NCI-H2029 (cell line): ENCODE measurements at regions not wholly inside any gene's neighbourhood (a gene's known extent, or its start where the extent isn't known, plus 50 kb on each side); places are given as distances from the start of the nearest gene placed in this dataset.

Source experiments
- DNase-seq: peaks from one replicate; lab custom pipeline; 2025; lab: John Stamatoyannopoulos, UW

DNA sequence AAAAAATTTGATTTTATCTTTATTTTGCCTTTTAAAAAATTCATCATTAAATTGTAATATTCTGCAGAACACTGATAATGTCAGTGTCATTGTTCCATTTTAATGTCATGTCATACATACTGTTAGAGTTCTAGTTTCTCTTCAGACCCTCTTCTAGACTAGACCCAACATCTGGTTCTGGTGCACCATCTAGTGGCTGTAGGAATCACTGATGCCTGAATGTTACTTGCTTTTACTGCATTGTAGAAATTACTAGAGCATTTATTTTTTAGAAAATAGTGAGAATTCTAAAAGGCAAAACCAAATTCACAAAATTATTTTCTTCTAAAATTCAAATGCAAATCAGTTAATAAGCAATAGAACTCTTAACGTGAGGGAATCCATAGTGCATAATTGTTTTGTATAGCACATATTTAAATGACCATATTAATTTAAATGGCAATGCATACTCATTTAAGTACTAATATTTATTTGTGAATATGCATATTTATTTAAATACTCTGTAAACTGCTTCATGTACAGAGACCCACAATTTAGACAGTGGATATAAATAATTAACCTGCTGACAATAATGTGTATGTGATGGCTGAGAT lies 425.7 kb downstream of the KLF12 start:
- DNase-seq = peak; percentile 27

DNA sequence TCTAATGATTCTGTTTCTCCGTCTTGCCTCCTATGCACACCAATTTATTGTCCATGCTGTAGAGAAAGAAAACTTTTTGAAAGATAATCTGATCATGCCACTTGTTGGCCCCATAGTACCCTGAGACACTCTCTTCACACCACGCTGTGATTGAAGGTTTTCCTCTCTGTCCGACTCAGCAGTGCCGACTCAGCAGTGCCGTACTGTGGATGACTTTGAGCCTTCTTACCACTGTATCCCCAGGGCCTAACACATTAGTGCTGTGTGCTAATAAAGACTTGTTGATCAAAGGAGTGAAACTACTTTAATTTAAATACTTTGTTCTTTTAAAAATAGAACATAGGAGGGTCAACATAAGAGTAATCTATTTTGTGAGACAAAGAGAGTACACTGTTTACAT lies 429.6 kb downstream of the KLF12 start:
- no peak for DNase-seq

GRCh38 chr13:73703606-73704005 lies 430.6 kb downstream of the KLF12 start:
- DNase-seq = peak; percentile 42

DNA sequence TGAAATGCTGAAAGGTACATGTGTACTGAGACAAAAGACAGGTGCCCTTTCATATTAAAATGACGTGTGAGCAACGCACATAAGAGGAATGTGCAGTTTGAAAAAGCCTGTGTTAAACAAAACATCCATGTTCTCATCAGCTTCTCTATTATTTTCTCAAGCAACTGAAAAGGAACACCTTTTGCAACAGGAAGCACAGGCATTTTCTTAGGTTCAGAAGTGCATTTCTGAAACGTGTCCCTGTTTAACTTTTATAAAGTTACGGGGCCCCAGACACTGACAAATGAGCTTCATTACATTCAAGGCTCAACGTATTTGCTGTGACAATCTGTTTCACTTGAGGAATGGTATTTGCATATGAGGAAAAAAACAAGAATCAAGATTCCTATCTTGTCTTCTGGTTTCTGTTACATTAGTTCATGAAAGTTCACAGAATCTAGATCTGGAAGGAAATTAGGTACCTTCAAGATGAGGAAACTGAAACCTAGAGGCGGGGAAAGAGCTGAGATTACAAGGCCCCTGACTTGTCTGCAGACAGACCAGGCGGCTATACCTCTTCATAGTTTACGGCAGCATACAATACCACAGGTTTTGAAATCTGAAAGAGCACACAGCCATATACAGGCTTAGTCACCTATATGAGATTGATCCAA lies 431.7 kb downstream of the KLF12 start:
- no peak for DNase-seq

DNA sequence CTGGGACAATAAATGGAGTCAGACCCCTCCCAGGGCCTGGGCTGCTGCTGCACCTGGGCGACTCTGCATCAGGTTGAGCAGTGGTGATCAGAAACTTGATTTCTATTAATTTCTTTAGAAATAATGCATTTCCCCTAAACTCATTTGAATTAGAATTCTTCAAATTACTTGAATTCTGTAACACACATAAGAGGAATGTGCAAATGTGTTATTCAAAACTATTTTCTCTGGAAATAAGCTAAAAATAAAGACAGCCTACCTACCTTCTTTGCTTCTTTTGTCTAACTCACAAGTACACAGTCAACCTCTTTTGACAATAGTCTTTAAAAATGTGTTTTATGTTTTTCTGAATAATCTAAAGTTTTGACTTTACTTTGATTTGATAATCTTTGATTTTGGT lies 433.0 kb downstream of the KLF12 start:
- DNase-seq = no peak

GRCh38 chr13:73698859-73699258 lies 435.3 kb downstream of the KLF12 start:
- DNase-seq = no peak

- DNase-seq = no peak
Measured at GRCh38 chr13:73697166-73697565, 437.0 kb downstream of the KLF12 start.

- no peak for DNase-seq
Measured at GRCh38 chr13:73696713-73697112, 437.5 kb downstream of the KLF12 start.

- no peak for DNase-seq
Measured at GRCh38 chr13:73696271-73696670, 437.9 kb downstream of the KLF12 start.

DNA sequence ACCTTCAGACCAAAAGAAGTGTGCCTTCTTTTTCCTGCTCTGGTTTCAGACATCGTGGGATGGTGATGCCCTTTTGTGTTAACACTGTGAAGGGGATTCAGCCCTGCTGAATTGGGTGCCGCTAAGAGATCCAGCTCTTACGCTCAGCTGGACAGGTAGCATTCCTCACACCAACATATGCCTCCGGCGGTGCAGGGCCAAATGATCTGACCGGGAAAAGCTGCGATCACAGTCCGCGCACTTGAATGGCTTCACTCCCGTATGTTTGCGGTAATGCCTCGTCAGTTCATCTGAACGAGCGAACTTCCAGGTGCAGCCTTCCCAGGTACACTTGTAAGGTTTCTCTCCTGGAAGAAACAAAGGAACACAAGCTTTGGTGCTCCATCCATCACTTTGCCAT lies 438.9 kb downstream of the KLF12 start:
- DNase-seq = no peak

DNA sequence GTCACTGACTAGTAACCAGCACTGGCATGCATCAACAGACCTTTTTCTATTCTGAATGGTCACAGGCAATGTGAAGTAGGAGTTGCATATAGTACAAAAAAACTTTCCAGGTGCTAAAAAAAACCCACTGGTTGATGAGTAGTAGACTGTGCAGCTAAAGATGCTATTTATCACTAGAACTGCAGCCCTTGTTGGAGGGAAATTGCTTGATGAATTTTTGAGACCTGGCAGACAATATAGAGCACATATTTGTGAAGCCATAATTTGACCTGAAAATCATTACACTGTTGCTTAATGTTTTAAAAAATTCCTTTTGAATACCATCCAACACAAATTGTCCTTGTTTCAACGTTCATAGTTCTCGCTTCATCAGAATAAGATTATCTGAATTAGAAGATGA lies 441.0 kb downstream of the KLF12 start:
- no peak for DNase-seq

- DNase-seq = no peak
Measured at GRCh38 chr13:73691891-73692290, 442.3 kb downstream of the KLF12 start.

GRCh38 chr13:73687929-73688328 lies 446.3 kb downstream of the KLF12 start:
- no peak for DNase-seq

DNA sequence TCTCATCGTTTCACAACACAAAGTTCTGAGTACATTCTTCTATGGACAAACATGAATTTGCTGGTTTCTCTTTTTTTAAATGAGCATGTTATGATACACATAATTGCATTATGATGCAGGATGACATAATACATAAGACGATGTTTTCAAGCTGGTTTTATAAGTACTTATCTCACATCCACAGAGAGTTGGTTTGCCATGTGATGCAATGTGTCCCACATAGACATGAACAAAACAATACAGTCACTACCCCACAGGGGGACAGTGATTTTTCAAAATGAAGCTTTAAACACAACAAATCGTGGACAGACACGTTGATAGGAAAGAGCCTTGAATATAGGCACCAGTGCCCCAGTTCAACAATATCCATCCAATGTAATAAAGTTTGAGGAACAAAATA lies 447.1 kb downstream of the KLF12 start:
- no peak for DNase-seq

- DNase-seq = no peak
Measured at GRCh38 chr13:73684750-73685149, 449.5 kb downstream of the KLF12 start.

DNA sequence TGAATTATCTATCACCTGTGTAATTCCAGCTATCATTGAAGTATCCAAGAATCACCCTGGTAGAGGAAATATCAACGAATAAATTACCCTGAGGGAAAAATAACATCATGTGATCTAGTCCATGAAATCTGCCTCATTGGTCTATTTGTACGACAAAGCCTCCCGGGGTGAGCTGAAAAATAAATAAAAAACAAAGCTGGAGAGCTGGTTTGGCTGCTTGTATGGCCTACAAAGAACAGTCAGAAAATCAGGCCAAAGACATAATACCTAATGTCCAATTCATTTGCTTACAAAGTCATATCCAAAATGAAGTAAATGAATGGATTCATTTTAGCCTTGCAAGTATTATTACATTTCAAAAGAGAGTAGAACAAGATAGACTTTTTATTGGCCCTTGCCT lies 449.9 kb downstream of the KLF12 start:
- no peak for DNase-seq

DNA sequence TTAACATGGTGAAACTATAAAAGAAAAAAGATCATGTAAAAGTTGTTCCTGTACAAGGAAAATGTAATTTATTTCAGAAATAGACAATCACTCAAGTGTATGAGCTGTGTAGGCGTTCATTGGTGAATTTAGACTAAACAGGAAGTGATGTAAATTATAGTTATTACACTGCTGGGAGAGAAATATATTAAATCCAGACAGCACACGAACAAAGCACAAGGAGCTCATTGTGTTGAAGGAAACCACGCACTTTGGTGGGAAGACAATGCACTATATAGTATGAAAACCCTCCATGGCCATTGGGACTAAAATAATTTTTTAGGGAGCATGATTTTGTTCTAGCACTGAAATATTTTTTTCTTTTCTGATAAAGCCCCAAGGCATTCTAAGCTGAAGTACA lies 450.5 kb downstream of the KLF12 start:
- DNase-seq = no peak

- no peak for DNase-seq
Measured at GRCh38 chr13:73681779-73682178, 452.4 kb downstream of the KLF12 start.

DNA sequence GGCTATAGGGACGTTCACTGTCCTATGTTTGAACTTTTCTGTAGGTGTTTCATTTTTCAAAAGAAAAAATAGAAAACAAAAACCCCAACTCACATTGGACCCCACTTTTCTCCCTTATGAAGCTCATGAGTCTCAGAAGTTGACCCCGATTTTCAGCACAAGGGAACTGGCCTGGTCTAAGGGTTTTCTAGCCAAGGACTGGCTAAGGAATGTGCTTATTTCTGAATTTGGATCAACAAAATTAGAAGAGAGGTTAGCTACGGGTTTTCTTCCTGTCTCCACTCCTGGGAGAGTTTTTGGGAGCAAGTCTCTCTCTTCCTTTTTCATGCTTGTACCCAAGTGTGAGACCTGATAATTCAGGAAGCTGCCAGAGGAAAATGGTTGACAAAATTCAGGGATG lies 453.2 kb downstream of the KLF12 start:
- DNase-seq = no peak

DNA sequence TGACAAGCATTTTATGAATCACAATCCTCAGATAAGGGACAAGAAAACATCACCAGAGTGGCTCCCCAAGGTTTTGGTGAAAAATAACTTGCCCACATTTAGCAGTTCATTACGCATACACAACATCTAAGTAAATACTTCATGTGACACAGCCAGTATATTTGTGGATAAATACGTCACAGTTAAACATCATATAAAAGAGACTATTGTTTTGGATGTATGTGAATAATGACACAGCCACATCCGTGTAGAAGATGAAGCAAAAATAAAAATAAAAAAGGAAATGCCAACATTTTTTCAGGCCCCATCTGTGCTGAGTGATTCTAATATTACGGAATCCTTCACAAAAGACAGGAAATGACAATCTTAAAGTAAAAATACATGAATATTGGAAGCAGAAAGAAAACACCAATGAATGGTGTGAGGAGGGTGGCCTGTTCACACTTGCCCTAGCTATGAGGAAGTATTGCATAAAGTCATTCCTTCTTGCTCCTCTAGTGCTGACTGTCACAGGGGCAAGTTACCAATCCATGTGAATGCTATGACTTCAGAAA lies 457.1 kb downstream of the KLF12 start:
- DNase-seq = no peak

GRCh38 chr13:73676550-73677047 lies 457.6 kb downstream of the KLF12 start:
- no peak for DNase-seq

GRCh38 chr13:73675821-73676220 lies 458.4 kb downstream of the KLF12 start:
- no peak for DNase-seq

- no peak for DNase-seq
Measured at GRCh38 chr13:73674570-73674969, 459.6 kb downstream of the KLF12 start.

GRCh38 chr13:73673931-73674330 lies 460.3 kb downstream of the KLF12 start:
- no peak for DNase-seq
